Lung (tissue), 11 donors: ENCODE measurements at regions not wholly inside any gene's neighbourhood (a gene's known extent, or its start where the extent isn't known, plus 50 kb on each side); places are given as distances from the start of the nearest gene placed in this dataset.

Experiments used
- ATAC-seq: fragments of 200-7000 bp; cut with Tn5 transposase; one replicate; pipeline ENCODE4 v1.9.1; 2020; ENCODE audit warnings: moderate number of reproducible peaks; ENCODE audit not compliant: insufficient read depth, low FRiP score
- DNase-seq, 3 donors: peaks; one replicate each; pipeline ENCODE4 v3.0.0-alpha.2; 2013 to 2017
- H3K27ac ChIP-seq, 2 donors: one replicate each; pipeline ENCODE4 v1.5.1; 2013; ENCODE audit warnings: mild to moderate bottlenecking in 2 of 2, moderate library complexity in 2 of 2, control low read depth in 1 of 2, inconsistent platforms in 1 of 2, low read depth in 1 of 2, low read length in 1 of 2
- H3K27me3 ChIP-seq, 3 donors: one replicate each; pipeline ENCODE4 v1.5.1; 2013; ENCODE audit warnings: low read length in 2 of 3; ENCODE audit not compliant: control insufficient read depth in 3 of 3, insufficient read depth in 3 of 3
- H3K36me3 ChIP-seq, 4 donors: one replicate each; pipeline ENCODE4 v1.5.1; 2013; ENCODE audit warnings: low read length in 4 of 4, mild to moderate bottlenecking in 1 of 4, moderate library complexity in 1 of 4; ENCODE audit not compliant: control insufficient read depth in 4 of 4, insufficient read depth in 4 of 4
- H3K4me1 ChIP-seq, 5 donors: one replicate each; pipeline ENCODE4 v1.5.1; 2013; ENCODE audit warnings: low read length in 5 of 5, mild to moderate bottlenecking in 2 of 5, moderate library complexity in 1 of 5; ENCODE audit not compliant: control insufficient read depth in 5 of 5, insufficient read depth in 5 of 5
- H3K4me3 ChIP-seq: one replicate; pipeline ENCODE4 v1.5.1; 2013; ENCODE audit warnings: mild to moderate bottlenecking, control low read depth, moderate library complexity
- H3K9ac ChIP-seq, 2 donors: one replicate each; pipeline ENCODE4 v1.5.1; 2013; ENCODE audit warnings: low read length in 2 of 2, control low read depth in 1 of 2; ENCODE audit not compliant: insufficient read depth in 1 of 2
- H3K9me3 ChIP-seq, 4 donors: one replicate each; pipeline ENCODE4 v1.5.1; 2013; ENCODE audit warnings: low read length in 3 of 4, mild to moderate bottlenecking in 1 of 4, moderate library complexity in 1 of 4; ENCODE audit not compliant: control insufficient read depth in 4 of 4, insufficient read depth in 3 of 4
- CTCF ChIP-seq: IDR thresholded peaks from 2 replicates; pipeline ENCODE4 v1.5.1; 2012; ENCODE audit warnings: mild to moderate bottlenecking; ENCODE audit errors: control extremely low read depth, extremely low read depth
- WGBS, 2 donors: extraction: QIAGEN DNeasy Blood & Tissue Kit; methylation state at CpG; one replicate each; pipeline ENCODE4 v1.1.7; 2013; 5-methylcytosine and 5-hydroxymethylcytosine counted together
- donor health status: control.
- donor health status: control.
- donor health status: Bipolar disorder and iron deficiency.
- donor health status: healthy.
- donor health status: DM: yes; HTN: yes; CAD: no.

- peak; percentile 74 for TF ChIP-seq CTCF
These were observed 91.8 kb upstream of the NHSL1 start for GRCh38 chr6:138590796-138591709.

GRCh38 chr6:138592749-138593123 is 93.4 kb upstream of the NHSL1 start:
- Histone ChIP-seq H3K9me3 (no peaks in the 10 kb centered on the region), H3K27me3 (no peaks in the 10 kb centered on the region), H3K9ac (peak overlapping the region in 1 of 2 donors; percentile 76), H3K4me3 (no peak overlapping the region), H3K36me3 (peaks cover 0 to 1% (median 0%) of the 10 kb centered on the region in 4 donors), H3K4me1 (peaks cover 0 to 44% (median 11%) of the 10 kb centered on the region in 5 donors), H3K27ac (peak overlapping the region; percentile 46 to 73)
- no peak for ATAC-seq
- TF ChIP-seq CTCF: no peak
- 14 to 76% methylated on average over 1 of the region's 1 CpG for WGBS, 2 donors
- no peak for DNase-seq

More at GRCh38 chr6:138590796-138591709, 91.8 kb upstream of the NHSL1 start:
- Histone ChIP-seq H3K4me3 (no peak overlapping the region), H3K27me3 (no peaks in the 10 kb centered on the region), H3K9me3 (no peaks in the 10 kb centered on the region), H3K9ac (no peak overlapping the region), H3K27ac (no peak overlapping the region), H3K36me3 (peaks cover 0 to 1% (median 0%) of the 10 kb centered on the region in 4 donors), H3K4me1 (peaks cover 0 to 37% (median 11%) of the 10 kb centered on the region in 5 donors)
- 24 to 26% methylated on average over 3 of the region's 3 CpGs for WGBS, 2 donors
- DNase-seq: peak; percentile 67 to 80 (median 80)
- ATAC-seq: peak; percentile 62

GRCh38 chr6:138593124-138593877 is 94.0 kb upstream of the NHSL1 start:
- Histone ChIP-seq H3K9ac (peak overlapping the region in 1 of 2 donors; percentile 76), H3K4me3 (no peak overlapping the region), H3K27me3 (no peaks in the 10 kb centered on the region), H3K4me1 (peaks cover 0 to 44% (median 11%) of the 10 kb centered on the region in 5 donors), H3K27ac (peak overlapping the region; percentile 46 to 73), H3K9me3 (no peaks in the 10 kb centered on the region), H3K36me3 (peaks cover 0 to 1% (median 0%) of the 10 kb centered on the region in 4 donors)
- TF ChIP-seq CTCF: no peak
- peak; percentile 82 for ATAC-seq
- peak; percentile 59 to 93 (median 88) for DNase-seq
- WGBS, 2 donors: 10 to 13% methylated on average over 12 of the region's 12 CpGs
